HG02642 (cell line): ENCODE measurements at regions not wholly inside any gene's neighbourhood (a gene's known extent, or its start where the extent isn't known, plus 50 kb on each side); places are given as distances from the start of the nearest gene placed in this dataset.

Experiments
- ATAC-seq: cut with Tn5 transposase; IDR thresholded peaks from one replicate; pipeline ENCODE4 v1.9.1; 2021; ENCODE audit warnings: mild to moderate bottlenecking; ENCODE audit not compliant: unreplicated experiment, poor library complexity

DNA sequence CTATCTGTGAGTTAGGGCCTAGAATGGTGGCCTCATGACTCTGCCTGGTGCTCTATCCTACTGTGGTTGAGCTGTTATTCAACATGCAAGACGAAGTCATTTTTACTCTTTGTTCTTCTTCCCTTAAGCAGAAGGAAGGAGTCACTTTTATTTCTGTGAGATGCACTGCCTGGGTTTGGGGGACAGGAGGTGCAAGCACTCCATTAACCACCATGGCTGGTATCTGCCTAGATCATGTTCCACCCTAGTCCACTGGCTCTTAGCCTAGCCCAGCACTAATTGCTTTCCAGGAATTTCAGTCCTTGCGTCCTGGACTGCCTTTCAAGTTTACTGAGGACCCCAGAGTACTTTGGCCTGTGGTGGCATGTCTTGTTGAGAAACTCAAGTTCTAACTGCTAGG lies 1182.7 kb downstream of the FSTL5 start:
- no peak for ATAC-seq

DNA sequence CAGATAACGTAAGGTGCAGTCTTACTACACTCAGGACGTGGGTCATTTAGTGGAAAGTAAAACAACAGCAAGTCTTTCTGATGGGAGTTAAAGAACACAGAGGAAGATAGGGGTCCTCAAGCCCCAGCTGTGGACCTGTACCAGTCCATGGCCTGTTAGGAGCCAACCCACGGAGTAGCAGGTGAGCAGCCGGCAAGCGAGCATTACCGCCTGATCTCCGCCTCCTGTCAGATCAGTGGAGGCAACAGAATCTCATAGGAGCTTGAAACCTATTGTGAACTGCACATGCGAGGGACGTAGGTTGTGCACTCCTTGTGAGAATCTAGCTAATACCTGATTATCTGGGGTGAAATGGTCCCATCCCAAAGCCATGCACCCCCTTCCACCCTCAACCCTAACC lies 1180.8 kb downstream of the FSTL5 start:
- no peak for ATAC-seq

DNA sequence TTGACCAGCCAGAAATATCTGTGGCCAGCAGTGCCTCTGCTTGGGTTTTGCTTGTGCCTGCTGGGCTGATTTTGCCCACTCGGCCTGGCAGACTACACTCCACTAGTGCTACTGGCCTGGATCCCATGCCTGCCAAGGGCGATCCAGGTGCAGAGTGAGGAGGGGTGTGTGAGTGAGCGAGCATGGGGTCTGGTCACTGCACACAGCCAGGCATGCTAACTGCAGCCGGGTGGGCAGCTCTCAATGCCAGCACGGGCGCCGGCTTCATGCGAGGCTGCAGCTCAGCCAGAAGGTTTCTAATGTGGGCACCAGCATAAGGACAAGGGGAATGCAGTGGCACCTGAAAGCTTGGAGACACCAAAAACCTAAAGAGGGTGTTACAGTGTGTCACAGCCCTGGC lies 1161.4 kb downstream of the FSTL5 start:
- ATAC-seq = no peak

DNA sequence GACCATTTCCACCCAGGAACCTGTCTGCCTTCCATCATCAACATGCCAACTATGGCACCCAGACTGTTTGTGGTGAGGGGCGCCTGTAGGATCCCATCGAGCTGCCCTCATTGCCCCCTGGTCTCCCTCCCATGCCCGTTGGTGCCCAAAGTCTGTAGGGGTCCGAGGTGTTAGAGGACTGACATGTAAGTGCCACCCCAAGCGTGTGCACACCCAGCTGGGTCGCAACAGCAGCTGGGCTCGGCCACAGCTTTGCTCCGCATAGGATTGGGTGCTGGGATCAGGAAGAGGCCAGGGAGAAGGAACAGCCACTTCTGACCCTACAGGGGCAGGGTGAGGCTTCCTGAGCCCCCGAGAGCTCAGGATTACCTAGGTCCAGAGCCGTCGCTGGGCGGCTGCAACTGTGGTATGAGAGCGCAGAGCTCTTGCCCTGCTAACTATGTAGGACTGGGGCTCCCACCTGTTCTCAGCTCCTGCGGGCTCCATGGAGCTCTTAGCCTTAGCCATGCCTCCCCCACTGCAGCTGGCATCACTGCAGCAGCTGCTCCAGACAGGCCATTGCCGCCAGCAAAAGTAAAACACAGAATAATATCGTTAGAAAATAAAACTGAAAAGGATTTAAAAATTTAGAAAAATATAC lies 1160.3 kb downstream of the FSTL5 start:
- ATAC-seq = no peak

DNA sequence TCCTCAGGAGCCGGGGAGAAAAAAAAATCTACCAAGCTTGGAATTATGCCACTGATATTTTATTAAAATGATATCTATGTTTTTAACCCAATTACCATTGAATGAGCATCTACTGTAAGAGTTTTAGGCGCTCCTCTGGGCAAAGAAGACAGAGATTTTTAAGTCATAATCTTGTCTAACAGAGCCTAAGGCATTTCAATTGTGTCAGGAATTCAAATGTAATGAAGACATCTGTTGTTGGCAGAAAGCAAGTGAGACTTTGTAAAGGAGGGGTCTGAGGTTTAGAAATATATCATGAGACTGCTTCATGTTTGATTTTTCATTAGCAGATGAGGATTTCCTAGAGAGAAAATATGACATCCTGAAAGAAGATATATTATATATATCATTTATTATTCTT lies 1158.1 kb downstream of the FSTL5 start:
- no peak for ATAC-seq

DNA sequence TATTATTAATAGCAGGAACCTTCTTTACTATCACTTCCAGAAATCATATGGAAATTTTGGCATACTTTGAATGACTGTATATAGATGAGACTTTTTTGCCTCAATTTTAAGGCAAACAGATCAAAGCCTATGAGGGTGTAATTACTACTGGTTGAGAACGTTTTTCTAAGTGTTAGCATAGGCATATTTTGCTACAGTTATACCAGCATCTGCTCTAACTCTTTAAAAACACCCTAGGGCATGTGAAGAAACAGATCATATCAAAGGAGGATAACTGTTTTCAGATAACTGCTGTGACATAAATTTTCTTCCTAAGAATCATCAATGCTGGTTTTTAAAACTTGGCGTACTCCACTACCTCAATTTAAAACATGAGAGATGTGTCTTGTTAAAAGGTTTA lies 1155.3 kb downstream of the FSTL5 start:
- no peak for ATAC-seq

DNA sequence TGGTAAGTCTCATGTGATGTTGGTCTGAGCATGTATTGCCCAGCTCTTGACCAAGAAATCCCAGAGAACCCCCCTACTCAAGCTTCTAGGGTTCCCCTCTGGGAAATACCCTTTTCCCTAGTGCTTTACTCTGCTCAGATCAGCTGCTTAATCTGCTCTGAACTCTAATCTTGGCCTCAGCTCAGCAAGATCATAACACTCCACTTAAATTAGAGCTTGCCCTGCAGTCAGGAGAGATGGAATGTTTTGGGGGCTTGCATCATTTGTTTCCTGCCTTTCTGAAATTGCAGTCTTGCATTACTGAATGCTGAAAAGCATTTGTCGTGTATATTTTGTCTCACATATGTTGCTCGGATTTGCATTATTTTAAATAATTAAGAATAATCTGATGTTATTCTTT lies 1153.6 kb downstream of the FSTL5 start:
- ATAC-seq = no peak
